ENCODE measurements at regions not wholly inside any gene's neighbourhood (a gene's known extent, or its start where the extent isn't known, plus 50 kb on each side); places are given as distances from the start of the nearest gene placed in this dataset.

- no peaks in the 10 kb centered on the region for H3K36me3 ChIP-seq
- in situ Hi-C loops (cut with MboI; ENCODE audit: low sequenced_read_pairs in 4 of 4) = no loop called here
- H3K4me3 ChIP-seq = no peak overlapping the region
- ATAC-seq (no peak), DNase-seq (no peak)
- H3K27me3 ChIP-seq = no peaks in the 10 kb centered on the region
- no peak overlapping the region for H3K27ac ChIP-seq
- no peak for TF ChIP-seq POLR2A (IDR thresholded peaks at IDR 0.05)
- TF ChIP-seq CTCF (IDR thresholded peaks at IDR 0.05 in 4 of 5, conservative IDR thresholded peaks at IDR 0.05 in 1 of 5) = no peak
- intact Hi-C loops (cut with DNase I; ENCODE audit: low total_unique reads) = no loop called here
- H3K9me3 ChIP-seq = no peaks in the 10 kb centered on the region
- H3K4me1 ChIP-seq = no peaks in the 10 kb centered on the region
Observed at GRCh38 chr15:97783240-97783639, 177.3 kb upstream of the ARRDC4 start.

GRCh38 chr15:97786741-97787140, 173.8 kb upstream of the ARRDC4 start:
- Histone ChIP-seq H3K4me3 (no peak overlapping the region), H3K27me3 (no peaks in the 10 kb centered on the region), H3K4me1 (no peaks in the 10 kb centered on the region), H3K27ac (no peak overlapping the region), H3K9me3 (no peaks in the 10 kb centered on the region), H3K36me3 (no peaks in the 10 kb centered on the region)
- in situ Hi-C loops (cut with MboI; ENCODE audit: low sequenced_read_pairs in 4 of 4) = no loop called here
- DNase-seq (no peak), ATAC-seq (no peak)
- intact Hi-C loops (cut with DNase I; ENCODE audit: low total_unique reads) = no loop called here
- no peak for TF ChIP-seq CTCF (IDR thresholded peaks at IDR 0.05 in 4 of 5, conservative IDR thresholded peaks at IDR 0.05 in 1 of 5)

- in situ Hi-C loops (cut with MboI; ENCODE audit: low sequenced_read_pairs in 4 of 4) (no loop called here), intact Hi-C loops (cut with DNase I; ENCODE audit: low total_unique reads) (no loop called here)
- H3K4me1 ChIP-seq = no peaks in the 10 kb centered on the region
- no peak overlapping the region for H3K27ac ChIP-seq
- H3K27me3 ChIP-seq = no peaks in the 10 kb centered on the region
- no peak for DNase-seq
- TF ChIP-seq POLR2A (IDR thresholded peaks at IDR 0.05) = no peak
- TF ChIP-seq CTCF (IDR thresholded peaks at IDR 0.05 in 4 of 5, conservative IDR thresholded peaks at IDR 0.05 in 1 of 5) = no peak
- H3K9me3 ChIP-seq = no peaks in the 10 kb centered on the region
- H3K4me3 ChIP-seq = no peak overlapping the region
- ATAC-seq = no peak
- no peaks in the 10 kb centered on the region for H3K36me3 ChIP-seq
Observed at GRCh38 chr15:97790180-97790579, 170.3 kb upstream of the ARRDC4 start.

- intact Hi-C loops (cut with DNase I; ENCODE audit: low total_unique reads) = no loop called here
- H3K27me3 ChIP-seq = no peaks in the 10 kb centered on the region
- DNase-seq = no peak
- H3K9me3 ChIP-seq = no peaks in the 10 kb centered on the region
- ATAC-seq = no peak
- TF ChIP-seq POLR2A (IDR thresholded peaks at IDR 0.05) (no peak), CTCF (IDR thresholded peaks at IDR 0.05 in 4 of 5, conservative IDR thresholded peaks at IDR 0.05 in 1 of 5) (no peak)
- in situ Hi-C loops (cut with MboI; ENCODE audit: low sequenced_read_pairs in 4 of 4) = no loop called here
- H3K27ac ChIP-seq = no peak overlapping the region
- no peaks in the 10 kb centered on the region for H3K4me1 ChIP-seq
- H3K4me3 ChIP-seq = no peak overlapping the region
- no peaks in the 10 kb centered on the region for H3K36me3 ChIP-seq
Observed at GRCh38 chr15:97791824-97792792, 168.4 kb upstream of the ARRDC4 start.

All from gastrocnemius medialis (tissue), 4 donors.